ENCODE measurements at regions not wholly inside any gene's neighbourhood (a gene's known extent, or its start where the extent isn't known, plus 50 kb on each side); places are given as distances from the start of the nearest gene placed in this dataset.

GRCh38 chr2:146038014-146038413 is 1518.1 kb upstream of the ZEB2 start:
- DNase-seq: no peak

- no peak for DNase-seq
These were observed 1517.5 kb upstream of the ZEB2 start for GRCh38 chr2:146037334-146037870.

DNA sequence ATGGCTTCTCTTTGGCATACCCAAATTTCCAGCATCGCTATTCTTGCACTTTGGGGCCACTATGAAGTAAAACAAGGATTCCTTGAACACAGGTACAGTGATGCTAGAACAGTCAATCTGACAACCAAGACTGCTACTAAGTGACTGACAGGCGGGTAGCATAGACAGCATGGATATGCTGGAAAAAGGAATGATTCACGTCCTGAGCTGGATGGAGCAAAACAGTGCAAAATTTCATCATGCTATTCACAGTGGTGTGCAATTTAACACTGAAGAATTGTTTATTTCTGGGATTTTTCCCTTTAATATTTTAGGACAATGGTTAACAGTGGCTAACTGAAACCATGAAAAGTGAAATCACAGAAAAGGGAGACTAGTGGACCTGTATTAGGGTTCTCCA is 1511.2 kb upstream of the ZEB2 start:
- no peak for DNase-seq

DNA sequence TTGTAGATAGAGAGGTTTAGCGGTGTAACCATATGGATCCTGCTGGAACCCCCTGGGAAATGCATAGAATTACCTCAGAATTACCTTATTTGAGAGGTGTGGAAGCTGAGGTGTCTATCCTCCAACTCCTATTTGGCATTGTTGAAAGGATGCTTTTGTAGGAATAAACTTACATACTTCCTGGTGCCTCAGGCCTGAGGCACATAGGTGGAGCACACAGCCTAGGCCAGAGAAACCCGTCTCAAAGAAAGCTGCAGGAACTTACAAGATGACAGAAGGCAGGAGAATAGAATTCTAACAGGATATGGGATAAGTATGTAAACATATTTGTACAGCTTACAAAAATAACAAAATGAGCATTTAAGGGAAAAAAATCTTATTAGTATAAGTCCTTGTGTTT is 1507.2 kb upstream of the ZEB2 start:
- no peak for DNase-seq

DNA sequence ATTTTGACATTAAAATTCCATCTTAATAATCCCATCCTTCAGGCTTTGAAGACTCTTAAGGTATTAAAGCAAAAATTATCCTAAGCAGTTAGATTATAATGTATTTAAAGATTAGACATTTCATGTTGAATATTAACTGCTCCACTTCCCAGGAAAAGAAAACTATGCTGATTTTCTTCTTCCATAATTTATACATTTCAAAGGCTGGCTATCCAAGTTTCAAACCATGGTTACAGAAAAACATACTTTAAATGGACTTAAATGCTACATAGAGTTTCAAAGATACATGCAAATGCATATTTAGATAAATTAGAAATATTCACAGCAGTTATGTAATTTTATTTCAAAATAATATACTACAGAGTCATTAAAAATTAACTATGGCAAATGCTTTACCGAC is 1505.6 kb upstream of the ZEB2 start:
- DNase-seq: no peak

DNA sequence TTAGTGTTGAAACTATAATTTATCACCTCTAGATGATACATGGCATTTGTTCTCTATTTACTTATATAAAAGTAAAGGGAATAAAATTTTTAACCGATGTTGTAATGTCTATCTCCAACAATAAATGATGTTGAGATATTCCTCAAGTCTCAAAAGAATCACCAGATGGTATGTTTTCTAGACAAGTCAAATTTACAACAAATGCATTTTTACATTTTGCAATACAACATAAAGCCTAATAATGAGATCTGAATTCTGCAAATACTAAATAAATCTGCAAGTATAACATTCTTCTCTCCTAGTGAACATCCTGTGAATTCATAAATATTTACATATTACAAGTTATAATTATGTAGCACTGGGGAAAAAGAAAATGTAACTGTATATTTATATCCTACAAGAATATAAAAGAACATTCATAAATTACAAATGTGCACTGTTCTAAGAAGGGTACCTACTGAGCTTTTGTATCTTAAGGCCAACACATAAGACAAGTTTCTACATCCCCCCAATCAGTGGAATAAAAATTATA is 1504.4 kb upstream of the ZEB2 start:
- DNase-seq: no peak

- DNase-seq: no peak
These were observed 1484.5 kb upstream of the ZEB2 start for GRCh38 chr2:146004462-146004861.

DNA sequence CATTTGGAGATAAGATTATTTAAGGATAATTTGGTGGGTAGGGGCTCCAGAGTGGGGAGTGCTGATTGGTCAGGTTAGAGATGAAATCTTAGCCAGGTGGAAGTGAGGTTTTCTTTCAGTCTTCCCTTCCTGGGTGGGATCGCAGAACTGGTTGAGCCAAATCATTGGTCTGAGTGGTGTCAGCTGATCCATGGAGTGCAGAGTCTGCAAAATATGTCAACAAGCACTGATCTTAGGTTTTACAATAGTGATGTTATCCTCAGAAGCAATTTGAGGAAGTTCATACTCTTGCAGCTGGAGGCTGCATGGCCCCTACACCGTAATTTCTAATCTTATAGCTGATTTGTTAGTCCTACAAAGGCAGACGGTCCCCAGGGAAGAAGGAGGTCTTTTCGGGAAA is 1483.4 kb upstream of the ZEB2 start:
- no peak for DNase-seq

DNA sequence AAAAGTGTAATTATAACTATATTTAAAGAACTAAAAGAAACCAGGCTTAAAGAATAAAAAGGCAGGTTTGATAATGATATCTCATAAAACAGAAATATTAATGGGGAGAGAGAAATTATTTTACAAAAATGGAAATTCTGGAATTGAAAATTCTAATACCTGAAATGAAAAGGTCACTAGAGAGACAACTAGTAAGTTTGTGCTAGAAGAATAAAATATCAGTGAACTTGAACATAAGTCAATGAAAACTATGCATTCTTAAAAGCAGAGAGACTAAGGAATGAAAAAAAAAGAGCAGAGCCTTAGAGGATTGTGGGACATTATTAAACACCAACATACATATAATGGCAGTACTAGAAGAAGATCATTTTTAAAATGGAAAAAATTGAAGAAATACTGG is 1475.0 kb upstream of the ZEB2 start:
- DNase-seq: no peak

DNA sequence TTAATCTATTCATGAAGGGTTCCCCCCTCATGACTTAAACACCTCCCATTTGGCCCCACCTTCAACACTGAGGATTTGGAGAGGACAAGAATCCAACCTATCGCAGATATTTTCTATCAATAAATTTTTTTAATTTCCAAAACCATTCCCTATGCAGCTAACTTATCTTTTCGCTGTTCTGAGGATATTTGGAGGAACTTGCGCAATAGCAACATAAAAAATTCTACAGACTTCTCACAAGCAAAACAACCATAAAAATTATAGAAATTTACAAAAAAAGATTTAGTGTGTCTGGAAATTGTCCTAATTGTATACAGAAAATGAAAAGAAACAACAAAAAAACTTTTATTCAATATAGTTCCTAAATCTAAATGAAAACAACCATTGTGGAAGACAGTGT is 1472.7 kb upstream of the ZEB2 start:
- DNase-seq: no peak

DNA sequence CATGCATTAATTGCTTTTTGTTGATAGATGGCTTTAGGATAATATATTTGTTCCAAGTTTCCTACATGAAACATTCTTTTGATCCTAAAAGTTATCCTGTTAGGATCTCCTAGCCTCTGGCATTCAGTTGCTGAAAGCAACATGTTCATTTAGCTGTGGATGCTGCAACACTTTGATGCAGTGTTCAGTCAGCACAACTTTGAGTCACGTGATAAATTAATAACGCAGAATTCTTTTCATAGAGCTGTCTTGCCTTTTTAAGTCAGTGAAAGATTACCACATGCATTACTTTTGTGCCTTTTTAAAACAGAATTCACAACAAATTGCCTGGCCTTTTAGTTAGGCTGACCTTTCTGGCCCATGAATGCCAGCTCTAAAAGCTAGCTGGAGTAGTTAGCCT is 1467.9 kb upstream of the ZEB2 start:
- DNase-seq: no peak

GRCh38 chr2:145985517-145985916 is 1465.6 kb upstream of the ZEB2 start:
- no peak for DNase-seq

- DNase-seq: no peak
These were observed 1464.7 kb upstream of the ZEB2 start for GRCh38 chr2:145984580-145984979.

DNA sequence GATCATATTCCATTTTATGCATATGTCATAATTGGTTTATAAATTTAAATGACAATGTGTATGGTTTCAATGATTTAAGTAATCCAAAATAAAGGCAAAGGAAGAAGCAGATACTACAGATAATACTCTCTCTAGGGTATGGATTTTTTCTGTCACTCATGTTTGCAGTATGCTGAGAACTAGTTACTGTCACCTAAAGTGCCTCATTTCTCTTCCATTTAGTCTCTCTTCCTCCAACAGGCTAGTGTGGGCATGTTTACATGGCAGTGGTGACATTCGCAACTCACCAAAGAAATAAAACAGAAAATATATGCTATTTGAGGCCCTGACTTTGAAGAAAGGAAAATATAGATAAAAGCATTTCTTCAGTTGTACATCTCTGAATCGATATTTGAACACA is 1460.4 kb upstream of the ZEB2 start:
- DNase-seq: no peak

DNA sequence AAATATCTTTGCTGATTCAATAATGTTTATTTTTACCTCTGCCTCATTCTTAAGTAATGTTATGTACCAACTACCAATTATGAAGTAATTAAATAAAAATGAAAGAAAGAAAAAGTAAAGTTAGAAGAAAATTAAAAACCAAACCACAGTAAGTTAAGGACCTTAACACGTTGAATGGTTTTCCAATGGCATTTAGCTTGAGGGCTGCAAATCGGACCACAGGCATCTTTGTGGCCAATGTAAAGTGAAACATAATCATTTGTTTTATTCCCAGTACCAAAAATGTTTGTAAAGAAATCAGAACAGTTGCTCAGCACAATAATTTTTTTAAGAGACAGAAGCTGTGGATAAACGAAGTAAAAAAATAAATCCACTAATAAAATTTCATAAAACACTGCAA is 1455.5 kb upstream of the ZEB2 start:
- DNase-seq: no peak

GRCh38 chr2:145961846-145962245 is 1441.9 kb upstream of the ZEB2 start:
- no peak for DNase-seq

DNA sequence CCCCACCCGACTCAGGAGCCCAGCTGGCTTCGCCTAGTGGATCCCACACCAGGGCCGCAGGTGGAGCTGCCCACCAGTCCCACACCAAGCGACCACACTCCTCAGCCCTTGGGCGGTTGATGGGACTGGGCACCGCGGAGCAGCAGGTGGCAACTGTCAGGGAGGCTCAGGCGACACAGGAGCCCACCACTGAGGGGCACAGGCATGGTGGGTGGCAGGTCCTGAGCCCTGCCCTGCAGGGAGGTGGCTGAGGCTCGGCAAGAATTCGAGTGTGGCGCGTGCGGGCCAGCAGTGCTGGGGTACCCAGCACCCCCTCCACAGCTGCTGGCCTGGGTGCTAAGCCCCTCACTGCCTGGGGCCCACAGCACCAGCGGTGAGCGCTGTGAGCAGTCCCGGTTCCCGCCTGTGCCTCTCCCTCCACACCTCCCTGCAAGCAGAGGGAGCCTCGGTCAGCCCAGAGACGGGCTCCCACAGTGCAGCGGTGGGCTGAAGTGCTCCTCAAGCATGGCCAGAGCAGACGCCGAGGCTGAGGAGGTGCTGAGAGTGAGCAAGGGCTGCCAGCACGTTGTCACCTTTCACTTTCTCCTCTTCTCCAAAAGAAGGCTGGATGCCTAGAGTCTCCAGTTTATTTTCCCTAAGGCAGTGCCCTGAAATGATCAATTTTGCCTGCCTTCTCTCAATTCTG is 1440.7 kb upstream of the ZEB2 start:
- no peak for DNase-seq

- DNase-seq: no peak
These were observed 1438.7 kb upstream of the ZEB2 start for GRCh38 chr2:145958611-145959010.

DNA sequence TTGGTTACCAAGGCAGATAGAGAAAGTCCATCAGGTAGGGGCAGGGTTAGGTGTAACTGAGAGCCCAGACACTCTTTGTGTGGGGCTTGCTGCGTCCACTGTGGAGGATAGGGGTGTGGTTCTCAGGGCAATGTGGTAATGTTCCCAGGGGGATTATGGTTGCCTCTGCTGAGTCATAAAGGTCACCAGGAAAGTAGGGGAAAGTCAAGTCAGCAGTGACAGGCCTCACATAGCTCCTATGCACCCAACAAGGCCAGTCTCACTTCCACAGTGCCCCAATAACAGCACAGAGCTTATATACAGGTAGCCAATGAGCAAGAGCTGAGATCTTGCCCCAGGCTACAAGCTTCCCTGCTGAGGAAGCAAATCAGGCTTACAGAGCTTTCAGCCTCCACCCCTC is 1438.0 kb upstream of the ZEB2 start:
- DNase-seq: no peak

DNA sequence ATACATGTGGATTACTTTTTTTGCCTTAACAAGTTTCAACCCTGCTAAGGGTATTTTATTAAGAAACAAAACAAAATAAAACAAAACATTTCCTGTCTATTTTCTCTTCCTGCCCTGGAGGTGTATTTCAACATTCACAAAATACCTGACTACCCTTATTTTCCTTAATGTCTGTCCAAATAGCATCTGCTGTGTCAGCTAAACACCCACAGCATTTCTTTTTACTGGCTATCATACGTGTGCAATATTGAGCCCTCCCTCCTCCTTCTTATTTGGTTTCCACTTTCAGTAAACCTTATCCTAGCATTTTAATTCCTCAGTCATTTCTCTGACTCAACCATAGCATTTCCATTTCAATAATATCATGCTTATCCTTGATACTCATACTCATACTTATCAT is 1420.0 kb upstream of the ZEB2 start:
- DNase-seq: no peak

DNA sequence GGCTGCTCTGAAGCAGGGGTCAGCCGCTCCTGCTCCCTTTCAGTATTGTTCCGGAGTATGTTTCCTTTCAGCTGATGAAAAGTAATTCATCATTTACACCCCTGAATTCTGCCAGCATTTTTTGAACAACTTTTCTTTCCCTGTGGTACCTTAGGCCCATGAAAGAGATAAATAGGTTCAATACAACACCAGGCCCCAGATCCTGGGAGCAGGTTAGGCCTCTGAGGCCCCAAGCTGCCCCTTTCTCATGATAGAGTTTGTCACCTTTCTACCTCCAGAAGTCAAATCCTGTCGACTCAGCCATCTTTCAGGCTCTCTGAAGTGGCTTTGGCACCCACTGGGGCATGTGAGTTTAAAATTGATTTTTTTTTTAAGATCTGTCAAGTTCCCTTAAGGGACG is 1415.1 kb upstream of the ZEB2 start:
- DNase-seq: no peak

DNA sequence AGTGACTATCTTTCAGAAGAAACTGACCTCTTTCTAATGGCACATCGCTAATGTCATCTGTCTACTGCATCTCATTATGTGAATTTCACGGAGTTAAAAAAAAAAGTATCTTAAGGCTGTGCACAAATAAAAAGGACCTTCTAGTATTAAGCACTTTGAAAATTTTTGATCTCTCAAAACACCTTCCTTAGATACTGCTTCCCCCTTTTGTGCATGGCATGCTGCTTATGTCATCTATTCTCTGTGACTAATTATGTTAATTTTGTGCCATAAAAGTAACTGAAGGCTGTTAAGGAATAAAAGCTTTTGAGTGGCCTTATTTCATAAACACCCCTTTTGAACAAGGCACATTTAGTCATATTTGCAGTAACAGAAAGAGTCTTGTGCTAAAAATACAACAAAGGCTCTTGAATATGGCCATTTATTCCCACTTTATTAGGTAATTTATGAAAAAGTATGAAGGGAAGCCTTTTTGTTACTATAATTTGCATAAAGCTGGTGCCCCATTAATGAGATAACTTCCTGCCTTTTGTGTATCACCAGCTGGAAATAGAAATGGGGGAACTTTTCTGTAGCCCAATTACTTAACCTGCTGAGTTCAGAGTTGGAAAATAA is 1412.0 kb upstream of the ZEB2 start:
- DNase-seq: no peak

DNA sequence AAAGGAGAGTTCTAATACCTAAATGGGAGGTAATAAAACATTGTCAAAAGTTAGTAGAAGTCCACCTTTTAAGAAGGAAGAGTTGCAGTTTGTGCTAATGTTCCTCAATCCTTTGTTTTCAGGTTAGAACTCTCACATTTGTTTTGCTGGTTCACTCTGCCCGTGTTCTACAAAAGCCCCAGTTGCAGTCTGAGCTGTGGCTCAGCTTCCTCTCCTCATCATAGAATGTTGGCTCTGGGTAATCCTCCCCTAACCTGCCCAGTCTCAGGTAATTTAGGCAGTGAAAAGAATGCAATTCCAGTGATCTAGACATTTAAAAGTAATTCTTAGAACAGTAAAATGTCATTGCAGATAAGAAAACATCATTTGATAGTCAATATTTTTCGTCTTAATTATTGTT is 1410.4 kb upstream of the ZEB2 start:
- DNase-seq: no peak

DNA sequence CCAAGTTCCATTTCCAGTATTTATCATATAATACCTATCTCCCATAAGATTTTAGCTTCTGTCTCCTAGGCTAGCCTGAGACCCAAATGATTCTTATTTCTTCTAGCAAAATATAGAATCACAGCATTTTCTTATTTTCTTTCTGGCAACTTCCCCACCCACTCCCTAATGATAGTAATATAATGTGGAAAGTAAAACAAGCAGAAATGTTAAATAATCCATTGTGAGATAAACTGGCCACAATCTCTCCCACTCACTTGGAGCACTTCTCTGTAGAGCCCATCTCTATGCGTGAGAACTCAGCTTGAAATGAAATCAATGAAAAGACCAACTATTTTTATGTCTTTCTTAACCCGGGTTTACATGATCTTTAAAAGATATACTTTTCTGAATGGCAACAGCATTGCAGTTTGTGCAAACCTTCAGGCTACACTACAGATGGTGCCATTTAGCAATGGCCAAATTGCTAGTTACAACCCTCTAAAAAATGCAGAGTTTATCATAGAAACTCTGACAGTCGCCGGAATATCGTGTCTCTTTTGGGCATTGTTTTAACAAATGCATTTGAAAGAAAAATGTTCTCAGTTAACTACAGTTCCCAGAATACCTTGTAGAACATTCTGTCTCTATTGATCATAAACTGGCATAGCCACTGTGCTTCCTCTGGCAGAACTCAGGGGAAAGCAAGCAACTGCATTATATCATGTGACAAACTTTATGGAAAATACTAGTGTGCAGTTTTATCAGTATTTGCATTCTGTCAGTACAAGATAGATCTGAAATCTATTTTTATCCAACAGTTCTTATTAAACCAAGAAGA is 1407.4 kb upstream of the ZEB2 start:
- DNase-seq: no peak
